ENCODE measurements at regions not wholly inside any gene's neighbourhood (a gene's known extent, or its start where the extent isn't known, plus 50 kb on each side); places are given as distances from the start of the nearest gene placed in this dataset.

DNA sequence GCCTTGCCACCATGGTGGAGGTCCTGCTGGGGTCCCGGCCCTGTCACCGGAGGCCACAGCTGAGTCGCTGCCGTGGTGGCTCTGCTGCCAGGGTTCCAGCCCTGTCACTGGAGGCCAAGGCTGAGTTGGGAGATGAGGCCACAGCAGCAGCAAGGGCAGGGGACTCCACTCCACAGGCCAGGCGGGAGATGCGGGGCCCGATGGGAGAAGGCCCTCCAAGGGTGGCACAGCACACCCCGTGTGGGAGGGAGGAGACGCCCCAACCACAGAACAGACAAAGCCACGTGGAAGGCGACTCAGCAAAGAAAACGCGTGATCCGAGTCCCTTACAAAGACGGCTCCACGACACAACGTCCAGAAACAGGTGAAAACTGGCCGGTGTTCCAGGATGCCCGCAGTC, 159.3 kb downstream of the BRD1 start:
- TF ChIP-seq, protein P1, sequence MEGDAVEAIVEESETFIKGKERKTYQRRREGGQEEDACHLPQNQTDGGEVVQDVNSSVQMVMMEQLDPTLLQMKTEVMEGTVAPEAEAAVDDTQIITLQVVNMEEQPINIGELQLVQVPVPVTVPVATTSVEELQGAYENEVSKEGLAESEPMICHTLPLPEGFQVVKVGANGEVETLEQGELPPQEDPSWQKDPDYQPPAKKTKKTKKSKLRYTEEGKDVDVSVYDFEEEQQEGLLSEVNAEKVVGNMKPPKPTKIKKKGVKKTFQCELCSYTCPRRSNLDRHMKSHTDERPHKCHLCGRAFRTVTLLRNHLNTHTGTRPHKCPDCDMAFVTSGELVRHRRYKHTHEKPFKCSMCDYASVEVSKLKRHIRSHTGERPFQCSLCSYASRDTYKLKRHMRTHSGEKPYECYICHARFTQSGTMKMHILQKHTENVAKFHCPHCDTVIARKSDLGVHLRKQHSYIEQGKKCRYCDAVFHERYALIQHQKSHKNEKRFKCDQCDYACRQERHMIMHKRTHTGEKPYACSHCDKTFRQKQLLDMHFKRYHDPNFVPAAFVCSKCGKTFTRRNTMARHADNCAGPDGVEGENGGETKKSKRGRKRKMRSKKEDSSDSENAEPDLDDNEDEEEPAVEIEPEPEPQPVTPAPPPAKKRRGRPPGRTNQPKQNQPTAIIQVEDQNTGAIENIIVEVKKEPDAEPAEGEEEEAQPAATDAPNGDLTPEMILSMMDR (IDR thresholded peaks at IDR 0.05; ENCODE audit: insufficient read depth, low read length): no peak
- TF ChIP-seq POLR2AphosphoS5 (IDR thresholded peaks at IDR 0.05; ENCODE audit: low read depth) (no peak), GABPA (IDR thresholded peaks at IDR 0.05; ENCODE audit: low read depth) (no peak)

Data from HL-60 (cell line).